Prostate gland (tissue), 2 donors: ENCODE measurements at regions not wholly inside any gene's neighbourhood (a gene's known extent, or its start where the extent isn't known, plus 50 kb on each side); places are given as distances from the start of the nearest gene placed in this dataset.

Experiments
- DNase-seq: peaks from one replicate; pipeline ENCODE4 v3.0.0-alpha.2; 2019; ENCODE audit warnings: low spot score
- H3K27ac ChIP-seq, 2 donors: fragments of 200-600 bp; sonication (generic); 2 replicates each; pipeline ENCODE4 v1.5.1; 2017 to 2019
- H3K27me3 ChIP-seq: fragments of 200-600 bp; sonication (generic); replicated peaks from 2 replicates; pipeline ENCODE4 v1.5.1; 2019; ENCODE audit not compliant: insufficient read depth
- H3K36me3 ChIP-seq, 2 donors: fragments of 200-600 bp; sonication (generic); 1 replicate in 1 of 2; 2 replicates in 1 of 2; pipeline versions ENCODE4 v1.5.1 to v1.8.1; 2017 to 2019
- H3K4me1 ChIP-seq: fragments of 200-600 bp; sonication (generic); replicated peaks from 2 replicates; pipeline ENCODE4 v1.5.1; 2019
- H3K4me3 ChIP-seq, 2 donors: fragments of 200-600 bp; sonication (generic); 2 replicates each; pipeline ENCODE4 v1.5.1; 2017 to 2019
- H3K9me3 ChIP-seq: fragments of 200-600 bp; sonication (generic); 2 replicates; pipeline ENCODE4 v1.5.1; 2017
- POLR2A ChIP-seq: fragments of 450-650 bp; IDR thresholded peaks from one replicate; pipeline ENCODE4 v1.6.1; 2016; ENCODE audit warnings: antibody characterized with exemption, mild to moderate bottlenecking
- POLR2AphosphoS5 ChIP-seq: sonication (generic); formaldehyde crosslinking; IDR thresholded peaks from one replicate; pipeline ENCODE4 v1.6.1; 2017; ENCODE audit warnings: antibody characterized with exemption
- WGBS: methylation state at CpG from one replicate; pipeline ENCODE4 v1.1.5; 2018; 5-methylcytosine and 5-hydroxymethylcytosine counted together
- intact Hi-C: fragments of 100-400 bp; cut with DNase I; formaldehyde crosslinking; loops from one replicate; pipeline ENCODE4 v1.14.2; 2022
- TF ChIP-seq, protein P1 (sequence below), 4 experiments: fragments of 200-600 bp in 2 of 4; fragments of 450-650 bp in 2 of 4; sonication (generic) in 2 of 4; IDR thresholded peaks; 1 replicate in 3 of 4; 2 replicates in 1 of 4; pipeline ENCODE4 v1.5.1; 2016 to 2019; ENCODE audit warnings: antibody characterized with exemption in 4 of 4, mild to moderate bottlenecking in 2 of 4, moderate library complexity in 2 of 4

DNA sequence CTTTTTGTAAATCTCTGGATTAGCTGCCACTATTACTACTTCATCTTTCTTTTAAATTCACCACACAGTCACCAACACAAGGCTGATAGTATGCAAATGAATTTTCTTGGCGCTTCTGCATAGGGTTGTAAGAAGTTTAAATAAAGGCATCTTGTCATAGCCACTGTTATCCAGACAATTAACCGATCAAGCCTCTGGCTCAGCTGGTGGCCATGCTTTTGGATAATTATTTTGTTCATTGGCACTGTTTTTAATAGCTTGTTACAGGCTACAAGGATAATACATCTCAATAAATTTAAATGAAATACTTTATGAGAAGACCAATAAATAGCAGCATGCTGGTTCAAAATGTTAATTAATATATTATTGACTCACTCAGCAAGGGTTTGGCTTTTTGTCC is 1261.0 kb downstream of the FAM181B start:
- intact Hi-C loops, result no loop called here
- H3K27me3 ChIP-seq, result no peaks in the 10 kb centered on the region
- no peak overlapping the region for H3K27ac ChIP-seq
- no peak overlapping the region for H3K4me3 ChIP-seq
- H3K9me3 ChIP-seq, result no peaks in the 10 kb centered on the region
- no peaks in the 10 kb centered on the region for H3K36me3 ChIP-seq
- H3K4me1 ChIP-seq, result no peaks in the 10 kb centered on the region
- DNase-seq, result no peak
- 70% methylated on average over 2 of the region's 2 CpGs for WGBS
- TF ChIP-seq POLR2A (no peak), POLR2AphosphoS5 (no peak)
- TF ChIP-seq, protein P1, sequence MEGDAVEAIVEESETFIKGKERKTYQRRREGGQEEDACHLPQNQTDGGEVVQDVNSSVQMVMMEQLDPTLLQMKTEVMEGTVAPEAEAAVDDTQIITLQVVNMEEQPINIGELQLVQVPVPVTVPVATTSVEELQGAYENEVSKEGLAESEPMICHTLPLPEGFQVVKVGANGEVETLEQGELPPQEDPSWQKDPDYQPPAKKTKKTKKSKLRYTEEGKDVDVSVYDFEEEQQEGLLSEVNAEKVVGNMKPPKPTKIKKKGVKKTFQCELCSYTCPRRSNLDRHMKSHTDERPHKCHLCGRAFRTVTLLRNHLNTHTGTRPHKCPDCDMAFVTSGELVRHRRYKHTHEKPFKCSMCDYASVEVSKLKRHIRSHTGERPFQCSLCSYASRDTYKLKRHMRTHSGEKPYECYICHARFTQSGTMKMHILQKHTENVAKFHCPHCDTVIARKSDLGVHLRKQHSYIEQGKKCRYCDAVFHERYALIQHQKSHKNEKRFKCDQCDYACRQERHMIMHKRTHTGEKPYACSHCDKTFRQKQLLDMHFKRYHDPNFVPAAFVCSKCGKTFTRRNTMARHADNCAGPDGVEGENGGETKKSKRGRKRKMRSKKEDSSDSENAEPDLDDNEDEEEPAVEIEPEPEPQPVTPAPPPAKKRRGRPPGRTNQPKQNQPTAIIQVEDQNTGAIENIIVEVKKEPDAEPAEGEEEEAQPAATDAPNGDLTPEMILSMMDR (IDR thresholded peaks at IDR 0.05), result no peak

DNA sequence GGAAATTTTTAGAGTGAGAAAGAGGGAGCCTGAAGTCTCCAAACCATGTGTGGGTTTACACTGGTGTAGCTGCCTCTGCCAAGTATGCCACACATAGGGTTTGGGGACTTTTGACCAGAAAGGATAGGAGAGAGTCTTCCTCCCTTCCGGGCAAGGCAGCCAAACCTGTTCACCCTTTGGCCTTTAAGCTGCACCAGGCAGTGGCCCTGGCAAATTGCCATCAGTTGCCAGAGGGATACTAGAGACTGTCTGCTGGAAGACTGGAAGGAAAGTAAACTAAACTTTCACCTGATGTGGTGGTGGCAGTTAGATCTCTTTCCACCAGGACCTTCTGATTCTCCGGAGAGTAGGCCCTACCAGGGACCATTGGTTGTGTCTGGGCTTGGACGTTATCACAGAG is 1263.2 kb downstream of the FAM181B start:
- WGBS, result 80% methylated on average over 3 of the region's 3 CpGs
- Histone ChIP-seq H3K27me3 (no peaks in the 10 kb centered on the region), H3K36me3 (no peaks in the 10 kb centered on the region), H3K9me3 (no peaks in the 10 kb centered on the region), H3K27ac (no peak overlapping the region), H3K4me3 (no peak overlapping the region), H3K4me1 (no peaks in the 10 kb centered on the region)
- no peak for DNase-seq
- TF ChIP-seq, protein P1 (IDR thresholded peaks at IDR 0.05), result no peak
- no peak for TF ChIP-seq POLR2A
- intact Hi-C loops, result no loop called here

DNA sequence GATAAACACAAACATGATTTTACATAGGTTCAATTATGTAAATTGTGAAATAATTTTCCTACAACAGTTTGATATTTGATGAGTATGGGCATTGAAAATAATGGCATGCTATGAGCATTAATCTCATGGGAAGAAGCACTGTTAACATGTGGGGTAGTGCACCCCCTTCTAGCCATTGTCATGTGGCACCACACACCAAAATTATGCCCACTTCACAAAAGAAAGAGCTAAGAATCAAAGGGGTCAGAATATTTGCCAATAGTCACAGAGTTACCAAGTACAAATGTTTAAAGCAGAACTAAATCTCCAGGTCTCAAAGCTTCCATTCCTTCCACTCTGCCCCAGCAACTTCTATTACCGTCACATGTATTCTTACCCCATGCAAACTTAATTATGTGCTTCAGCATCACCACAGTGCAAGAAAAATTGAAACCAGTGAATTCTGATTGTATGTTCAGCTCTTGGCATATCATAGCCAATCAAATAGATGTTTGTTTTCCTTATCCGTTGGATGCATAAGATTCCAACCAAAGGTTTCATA is 1273.8 kb downstream of the FAM181B start:
- H3K9me3 ChIP-seq, result no peaks in the 10 kb centered on the region
- H3K27ac ChIP-seq, result no peak overlapping the region
- H3K4me1 ChIP-seq, result no peaks in the 10 kb centered on the region
- no peak for TF ChIP-seq POLR2A
- TF ChIP-seq POLR2AphosphoS5, result no peak
- H3K36me3 ChIP-seq, result no peaks in the 10 kb centered on the region
- DNase-seq, result no peak
- intact Hi-C loops, result no loop called here
- 77% methylated on average over 2 of the region's 2 CpGs for WGBS
- H3K4me3 ChIP-seq, result no peak overlapping the region
- H3K27me3 ChIP-seq, result no peaks in the 10 kb centered on the region

DNA sequence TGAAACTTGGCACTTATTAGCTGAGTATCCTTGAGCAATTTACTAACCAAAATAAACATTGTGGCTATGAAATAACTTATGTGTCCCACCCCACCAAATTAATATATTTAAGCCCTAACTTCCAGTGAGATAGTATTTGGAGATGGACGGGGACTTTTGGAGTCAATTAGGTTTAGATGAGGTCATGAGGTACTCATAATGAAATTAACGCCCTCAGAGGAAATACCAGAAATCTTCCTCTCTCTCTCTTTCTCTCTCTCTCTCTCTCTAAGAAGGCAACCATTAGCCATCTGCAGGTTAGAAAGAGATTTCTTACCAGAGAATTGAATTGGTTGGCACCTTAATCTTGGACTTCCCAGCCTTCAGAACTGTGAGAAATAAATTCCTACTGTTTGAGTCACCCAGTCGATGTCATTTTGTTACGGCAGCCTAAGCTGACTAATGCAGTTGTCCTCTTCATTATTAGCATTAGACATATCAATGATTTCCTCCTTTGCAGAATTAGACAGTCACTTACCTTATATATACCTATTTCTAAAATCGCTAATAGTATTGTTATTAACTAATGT is 1284.0 kb downstream of the FAM181B start:
- intact Hi-C loops, result no loop called here
- WGBS, result 87% methylated on average over 5 of the region's 5 CpGs
- DNase-seq, result no peak
- Histone ChIP-seq H3K4me1 (no peaks in the 10 kb centered on the region), H3K27me3 (no peaks in the 10 kb centered on the region), H3K4me3 (no peak overlapping the region), H3K27ac (no peak overlapping the region), H3K9me3 (no peaks in the 10 kb centered on the region), H3K36me3 (no peaks in the 10 kb centered on the region)
- TF ChIP-seq, protein P1 (IDR thresholded peaks at IDR 0.05), result no peak
- TF ChIP-seq POLR2A (no peak), POLR2AphosphoS5 (no peak)

DNA sequence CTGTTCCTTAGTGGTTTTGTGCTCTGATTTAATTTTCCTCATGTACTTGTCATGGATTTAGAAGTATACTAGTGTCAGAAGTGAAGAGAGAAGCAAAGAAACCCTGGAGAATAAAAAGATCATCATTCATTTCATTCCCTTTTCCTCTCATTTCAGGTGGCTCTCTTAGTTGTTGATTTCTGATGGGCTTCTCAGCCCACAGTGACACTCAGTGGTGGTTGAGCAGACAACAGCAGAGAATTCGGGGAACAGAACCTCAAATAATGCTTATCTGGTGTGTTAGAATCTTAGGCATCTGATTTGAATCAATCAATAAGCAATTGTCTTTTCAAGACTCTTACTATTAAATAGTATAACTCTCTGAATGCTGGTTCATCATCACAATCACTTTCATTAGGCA is 1289.4 kb downstream of the FAM181B start:
- H3K27ac ChIP-seq, result no peak overlapping the region
- WGBS, result 56% methylated on average over 1 of the region's 1 CpG
- H3K27me3 ChIP-seq, result no peaks in the 10 kb centered on the region
- H3K36me3 ChIP-seq, result no peaks in the 10 kb centered on the region
- intact Hi-C loops, result no loop called here
- no peak overlapping the region for H3K4me3 ChIP-seq
- no peak for DNase-seq
- H3K4me1 ChIP-seq, result no peaks in the 10 kb centered on the region
- TF ChIP-seq, protein P1 (IDR thresholded peaks at IDR 0.05), result no peak
- TF ChIP-seq POLR2AphosphoS5, result no peak
- no peak for TF ChIP-seq POLR2A
- H3K9me3 ChIP-seq, result no peaks in the 10 kb centered on the region
